ENCODE measurements at regions not wholly inside any gene's neighbourhood (a gene's known extent, or its start where the extent isn't known, plus 50 kb on each side); places are given as distances from the start of the nearest gene placed in this dataset.

- TF ChIP-seq CTCF (IDR thresholded peaks at IDR 0.05): no peak
- TF ChIP-seq POLR2A (IDR thresholded peaks at IDR 0.05): no peak
Observed at GRCh38 chr11:92295175-92296137, 70.8 kb downstream of the FAT3 start.
